Fibroblast of skin of left quadriceps (primary cell): ENCODE measurements at regions not wholly inside any gene's neighbourhood (a gene's known extent, or its start where the extent isn't known, plus 50 kb on each side); places are given as distances from the start of the nearest gene placed in this dataset.

ENCODE experiments used
- DNase-seq, 2 experiments: peaks; one replicate each; pipeline ENCODE4 v3.0.0-alpha.2; 2013; ENCODE audit warnings: low read depth in 2 of 2

- no peak for DNase-seq
Observed at GRCh38 chr13:59444210-59444857, 719.4 kb downstream of the DIAPH3 start.

- DNase-seq: no peak
Observed at GRCh38 chr13:59445812-59446211, 717.9 kb downstream of the DIAPH3 start.

GRCh38 chr13:59446391-59446790 lies 717.3 kb downstream of the DIAPH3 start:
- no peak for DNase-seq

- DNase-seq: no peak
Observed at GRCh38 chr13:59447031-59447430, 716.7 kb downstream of the DIAPH3 start.

- DNase-seq: peak in 1 of 2 experiments; percentile 51
Observed at GRCh38 chr13:59447846-59448620, 715.7 kb downstream of the DIAPH3 start.

GRCh38 chr13:59449750-59450149 lies 714.0 kb downstream of the DIAPH3 start:
- DNase-seq: no peak

GRCh38 chr13:59450229-59450628 lies 713.5 kb downstream of the DIAPH3 start:
- DNase-seq: no peak

GRCh38 chr13:59451236-59451635 lies 712.5 kb downstream of the DIAPH3 start:
- DNase-seq: no peak

GRCh38 chr13:59452189-59452890 lies 711.4 kb downstream of the DIAPH3 start:
- no peak for DNase-seq

GRCh38 chr13:59458908-59459579 lies 704.7 kb downstream of the DIAPH3 start:
- DNase-seq: peak in 1 of 2 experiments; percentile 58

GRCh38 chr13:59459972-59460371 lies 703.8 kb downstream of the DIAPH3 start:
- DNase-seq: peak in 1 of 2 experiments; percentile 53

- no peak for DNase-seq
Observed at GRCh38 chr13:59461411-59461810, 702.3 kb downstream of the DIAPH3 start.

GRCh38 chr13:59463023-59463422 lies 700.7 kb downstream of the DIAPH3 start:
- DNase-seq: no peak

GRCh38 chr13:59464926-59465325 lies 698.8 kb downstream of the DIAPH3 start:
- no peak for DNase-seq

- DNase-seq: no peak
Observed at GRCh38 chr13:59468396-59468795, 695.3 kb downstream of the DIAPH3 start.

GRCh38 chr13:59471106-59471505 lies 692.6 kb downstream of the DIAPH3 start:
- DNase-seq: no peak

GRCh38 chr13:59472134-59472533 lies 691.6 kb downstream of the DIAPH3 start:
- DNase-seq: peak; percentile 69 to 74

GRCh38 chr13:59474696-59475095 lies 689.0 kb downstream of the DIAPH3 start:
- DNase-seq: no peak

GRCh38 chr13:59475911-59476310 lies 687.8 kb downstream of the DIAPH3 start:
- DNase-seq: no peak

GRCh38 chr13:59476366-59476765 lies 687.4 kb downstream of the DIAPH3 start:
- no peak for DNase-seq

- DNase-seq: no peak
Observed at GRCh38 chr13:59477011-59477410, 686.7 kb downstream of the DIAPH3 start.

GRCh38 chr13:59478908-59479307 lies 684.8 kb downstream of the DIAPH3 start:
- no peak for DNase-seq
